ENCODE measurements at regions not wholly inside any gene's neighbourhood (a gene's known extent, or its start where the extent isn't known, plus 50 kb on each side); places are given as distances from the start of the nearest gene placed in this dataset.

DNA sequence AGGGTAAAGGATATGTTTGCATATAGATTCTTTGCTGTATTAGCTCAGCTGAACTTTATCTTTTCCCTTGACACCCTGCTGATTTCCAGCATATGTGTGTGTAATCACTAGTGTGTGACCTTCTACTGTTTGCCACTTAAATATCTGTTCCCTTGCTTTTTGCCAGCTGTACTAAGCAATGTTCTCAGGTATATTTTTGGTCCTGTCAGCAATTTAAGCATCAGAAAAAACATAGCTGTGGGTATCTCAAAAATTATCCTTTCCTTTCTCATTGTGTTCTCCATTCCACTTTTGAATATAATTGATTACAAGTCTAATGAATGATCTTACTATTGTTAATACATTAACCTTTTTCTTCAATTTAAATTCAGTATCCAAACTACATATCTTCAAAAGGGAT, 59.2 kb upstream of the CDH10 start:
- DNase-seq (ENCODE audit: low read depth): no peak
- H3K4me3 ChIP-seq (ENCODE audit: control insufficient read depth, low read depth, low read length): no peak overlapping the region
- TF ChIP-seq, protein P1, sequence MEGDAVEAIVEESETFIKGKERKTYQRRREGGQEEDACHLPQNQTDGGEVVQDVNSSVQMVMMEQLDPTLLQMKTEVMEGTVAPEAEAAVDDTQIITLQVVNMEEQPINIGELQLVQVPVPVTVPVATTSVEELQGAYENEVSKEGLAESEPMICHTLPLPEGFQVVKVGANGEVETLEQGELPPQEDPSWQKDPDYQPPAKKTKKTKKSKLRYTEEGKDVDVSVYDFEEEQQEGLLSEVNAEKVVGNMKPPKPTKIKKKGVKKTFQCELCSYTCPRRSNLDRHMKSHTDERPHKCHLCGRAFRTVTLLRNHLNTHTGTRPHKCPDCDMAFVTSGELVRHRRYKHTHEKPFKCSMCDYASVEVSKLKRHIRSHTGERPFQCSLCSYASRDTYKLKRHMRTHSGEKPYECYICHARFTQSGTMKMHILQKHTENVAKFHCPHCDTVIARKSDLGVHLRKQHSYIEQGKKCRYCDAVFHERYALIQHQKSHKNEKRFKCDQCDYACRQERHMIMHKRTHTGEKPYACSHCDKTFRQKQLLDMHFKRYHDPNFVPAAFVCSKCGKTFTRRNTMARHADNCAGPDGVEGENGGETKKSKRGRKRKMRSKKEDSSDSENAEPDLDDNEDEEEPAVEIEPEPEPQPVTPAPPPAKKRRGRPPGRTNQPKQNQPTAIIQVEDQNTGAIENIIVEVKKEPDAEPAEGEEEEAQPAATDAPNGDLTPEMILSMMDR (conservative IDR thresholded peaks at IDR 0.05; ENCODE audit: control insufficient read depth, insufficient read depth, low read depth, low read length): no peak

Data from fibroblast of mammary gland (primary cell).